GM21619 (cell line): ENCODE measurements at regions not wholly inside any gene's neighbourhood (a gene's known extent, or its start where the extent isn't known, plus 50 kb on each side); places are given as distances from the start of the nearest gene placed in this dataset.
A peak's percentile ranks its signal among the peaks of the same experiment; 100 is the strongest.
"Not testable (repeated sequence)": the region's sequence is repeated elsewhere in the genome, so short reads cannot be mapped to it uniquely, and the experiment has no call there.

Source experiments
- ATAC-seq: cut with Tn5 transposase; IDR thresholded peaks from one replicate; pipeline ENCODE4 v1.9.1; 2021; ENCODE audit not compliant: unreplicated experiment

GRCh38 chr2:64936809-64937208, 52.4 kb upstream of the SLC1A4 start:
- no peak for ATAC-seq

GRCh38 chr2:64937314-64937686, 51.9 kb upstream of the SLC1A4 start:
- not testable (repeated sequence) for ATAC-seq

DNA sequence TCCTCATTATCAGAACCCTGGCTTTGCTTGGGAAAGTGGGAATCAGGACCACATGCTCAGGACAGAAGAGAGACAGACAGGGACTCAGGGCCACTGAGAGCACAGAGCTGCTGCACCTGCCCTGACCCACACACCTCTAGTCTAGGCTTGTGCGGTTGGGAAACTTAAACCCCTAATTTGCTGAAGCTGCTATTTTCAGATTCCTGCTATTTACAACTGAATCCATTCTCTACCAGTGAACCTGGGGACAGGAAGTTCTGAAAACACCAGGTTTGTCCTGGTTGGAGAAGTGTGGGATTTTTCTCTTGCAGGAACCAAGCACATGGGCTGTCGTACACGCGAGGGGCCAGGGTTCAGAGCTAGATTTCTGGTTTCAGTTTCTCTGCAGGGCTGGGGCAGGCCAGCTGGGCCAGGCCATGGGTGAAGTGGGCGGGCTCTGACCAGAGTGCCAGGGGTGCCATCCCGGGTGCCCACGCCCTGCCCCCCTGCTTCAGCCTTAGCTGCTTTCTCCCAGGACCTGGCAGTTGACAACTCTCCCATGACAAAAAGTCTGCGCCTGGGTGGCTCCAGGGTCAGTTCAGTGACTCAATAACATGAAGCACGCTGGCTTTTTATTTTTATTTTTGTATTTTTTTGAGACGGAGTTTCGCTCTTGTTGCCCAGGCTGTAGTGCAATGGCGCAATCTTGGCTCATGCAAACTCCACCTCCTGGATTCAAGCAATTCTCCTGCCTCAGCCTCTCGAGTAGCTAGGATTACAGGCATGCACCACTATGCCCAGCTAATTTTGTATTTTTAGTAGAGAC, 51.3 kb upstream of the SLC1A4 start:
- ATAC-seq, result peak; percentile 56

GRCh38 chr2:64938607-64939285, 50.5 kb upstream of the SLC1A4 start:
- no peak for ATAC-seq

GRCh38 chr2:64939332-64939917, 49.8 kb upstream of the SLC1A4 start:
- peak; percentile 42 for ATAC-seq
